A549 (cell line): ENCODE measurements at regions not wholly inside any gene's neighbourhood (a gene's known extent, or its start where the extent isn't known, plus 50 kb on each side); places are given as distances from the start of the nearest gene placed in this dataset.

ENCODE experiments used
- ATAC-seq, 2 experiments: fragments of 200-7000 bp in 1 of 2; fragments of >200 bp in 1 of 2; cut with Nextera tagmentation in 1 of 2; cut with Tn5 transposase in 1 of 2; 3 replicates each; pipeline versions ENCODE4 v1.8.0 to v1.9.1; 2018 to 2020; ENCODE audit warnings: mild to moderate bottlenecking in 1 of 2, moderate library complexity in 1 of 2
- CTCF ChIA-PET: fragments of 300-600 bp; sonication (Branson Sonifier 250); formaldehyde crosslinking; extraction: SDS; loops from one replicate; lab custom pipeline; 2021; ENCODE audit warnings: antibody characterized with exemption, inconsistent platforms; lab: Yijun Ruan, JAX
- POLR2A ChIA-PET: fragments of 350-600 bp; formaldehyde crosslinking; extraction: SDS; loops from one replicate; lab custom pipeline; 2021; ENCODE audit warnings: antibody characterized with exemption, inconsistent platforms; lab: Yijun Ruan, JAX
- DNase-seq, 2 experiments: peaks; one replicate each; pipeline versions ENCODE4 v3.0.0 to v3.0.0-alpha.2; 2011 to 2016; ENCODE audit warnings: low read depth in 1 of 2, low spot score in 1 of 2
- FAIRE-seq: peaks from 2 replicates; lab custom pipeline; 2011; peaks lifted over from hg19 to GRCh38; lab: Jason Lieb, UNC
- H3K27ac ChIP-seq, 2 experiments: fragments of >200 bp; sonication (Bioruptor Twin); formaldehyde crosslinking; 3 replicates each; pipeline ENCODE4 v1.5.1; 2016 to 2017
- H3K4me1 ChIP-seq: fragments of >200 bp; sonication (Bioruptor Twin); formaldehyde crosslinking; 3 replicates; pipeline ENCODE4 v1.6.1; 2016
- H3K4me2 ChIP-seq: fragments of >200 bp; sonication (Bioruptor Twin); formaldehyde crosslinking; 3 replicates; pipeline ENCODE4 v1.6.1; 2016
- H3K4me3 ChIP-seq: fragments of >200 bp; sonication (Bioruptor Twin); formaldehyde crosslinking; 3 replicates; pipeline ENCODE4 v1.5.1; 2016
- H3K9me3 ChIP-seq: fragments of >200 bp; sonication (Bioruptor Twin); formaldehyde crosslinking; 3 replicates; pipeline ENCODE4 v1.6.1; 2016
- BCL3 ChIP-seq: fragments of >200 bp; sonication (Bioruptor Twin); formaldehyde crosslinking; IDR thresholded peaks from 3 replicates; pipeline ENCODE4 v1.6.1; 2016
- BHLHE40 ChIP-seq: IDR thresholded peaks from 2 replicates; pipeline ENCODE4 v1.6.1; 2012; ENCODE audit warnings: low read depth, low read length, inconsistent platforms
- CBX8 ChIP-seq: fragments of 200-600 bp; sonication (generic); IDR thresholded peaks from 2 replicates; pipeline ENCODE4 v1.6.1; 2016
- CHD4 ChIP-seq: fragments of 200-600 bp; sonication (generic); IDR thresholded peaks from 2 replicates; pipeline ENCODE4 v1.6.1; 2016; ENCODE audit warnings: antibody characterized with exemption, mild to moderate bottlenecking, borderline replicate concordance
- CTCF ChIP-seq: fragments of >200 bp; sonication (Bioruptor Twin); formaldehyde crosslinking; IDR thresholded peaks from 3 replicates; pipeline ENCODE4 v1.5.1; 2016
- FOSB ChIP-seq: fragments of 250-450 bp; sonication (Bioruptor Pico); IDR thresholded peaks from 2 replicates; pipeline ENCODE4 v1.5.0; 2020; ENCODE audit warnings: mild to moderate bottlenecking, moderate library complexity
- HDAC2 ChIP-seq: fragments of 200-600 bp; sonication (generic); IDR thresholded peaks from 2 replicates; pipeline ENCODE4 v1.6.1; 2016
- HOXA7 ChIP-seq: fragments of 250-450 bp; sonication (Bioruptor Pico); IDR thresholded peaks from 2 replicates; pipeline ENCODE4 v1.5.0; 2020; ENCODE audit warnings: mild to moderate bottlenecking, moderate library complexity
- JUNB ChIP-seq: fragments of >200 bp; sonication (Bioruptor Twin); formaldehyde crosslinking; IDR thresholded peaks from 2 replicates; pipeline ENCODE4 v1.6.1; 2016
- KDM1A ChIP-seq: fragments of 200-600 bp; sonication (generic); IDR thresholded peaks from 2 replicates; pipeline ENCODE4 v1.6.1; 2016; ENCODE audit warnings: low read depth, mild to moderate bottlenecking
- KDM5A ChIP-seq: fragments of 200-600 bp; sonication (generic); IDR thresholded peaks from 2 replicates; pipeline ENCODE4 v1.6.1; 2016; ENCODE audit warnings: antibody characterized with exemption, mild to moderate bottlenecking
- MAZ ChIP-seq: fragments of 150-350 bp; IDR thresholded peaks from 2 replicates; pipeline ENCODE4 v1.6.1; 2014; ENCODE audit warnings: antibody characterized with exemption, low read depth, low read length, borderline replicate concordance
- RCOR1 ChIP-seq: fragments of 150-350 bp; IDR thresholded peaks from 2 replicates; pipeline ENCODE4 v1.6.1; 2014; ENCODE audit warnings: antibody characterized with exemption, low read length, low read depth
- REST ChIP-seq: fragments of 200-600 bp; sonication (generic); IDR thresholded peaks from 2 replicates; pipeline ENCODE4 v1.6.1; 2016; ENCODE audit warnings: antibody characterized with exemption, mild to moderate bottlenecking, moderate library complexity
- RNF2 ChIP-seq: fragments of 200-600 bp; sonication (generic); IDR thresholded peaks from 2 replicates; pipeline ENCODE4 v1.6.1; 2016; ENCODE audit warnings: low read depth, mild to moderate bottlenecking, antibody characterized with exemption, moderate library complexity, borderline replicate concordance
- TFCP2L1 ChIP-seq: fragments of 250-450 bp; sonication (Bioruptor Pico); IDR thresholded peaks from 2 replicates; pipeline ENCODE4 v1.5.0; 2021; ENCODE audit warnings: mild to moderate bottlenecking
- USF2 ChIP-seq: fragments of 450-650 bp; IDR thresholded peaks from 2 replicates; pipeline ENCODE4 v1.6.1; 2014; ENCODE audit warnings: antibody characterized with exemption
- ZNF302 ChIP-seq: fragments of 250-450 bp; sonication (Bioruptor Pico); IDR thresholded peaks from 2 replicates; pipeline ENCODE4 v1.9.0; 2021; ENCODE audit warnings: inconsistent platforms, mild to moderate bottlenecking, moderate library complexity
- WGBS: methylation state at CpG from one replicate; pipeline ENCODE4 v1.1.6; 2017; ENCODE audit errors: missing lambda C conversion rate; 5-methylcytosine and 5-hydroxymethylcytosine counted together

- no peaks in the 10 kb centered on the region for H3K4me1 ChIP-seq
- ChIA-PET POLR2A (no interaction called here), CTCF (no interaction called here)
- H3K4me2 ChIP-seq, result no peak overlapping the region
- ATAC-seq (no peak), FAIRE-seq (no peak), DNase-seq (no peak)
- 7% methylated on average over 2 of the region's 2 CpGs for WGBS
- no peak for TF ChIP-seq FOSB (CRISPR knock-in tag)
- TF ChIP-seq ZNF302 (CRISPR knock-in tag), result no peak
- TF ChIP-seq CHD4, result no peak
- no peak for TF ChIP-seq MAZ
- TF ChIP-seq REST, result no peak
- no peak for TF ChIP-seq RCOR1
- TF ChIP-seq RNF2, result no peak
- TF ChIP-seq HOXA7 (CRISPR knock-in tag), result no peak
- no peak for TF ChIP-seq KDM1A
- no peak for TF ChIP-seq TFCP2L1
- no peak for TF ChIP-seq BCL3
- TF ChIP-seq HDAC2, result no peak
- TF ChIP-seq BHLHE40, result no peak
- TF ChIP-seq JUNB, result no peak
- no peak for TF ChIP-seq KDM5A
- TF ChIP-seq USF2, result no peak
- no peak for TF ChIP-seq CTCF
- TF ChIP-seq CBX8, result no peak
- no peak overlapping the region for H3K27ac ChIP-seq
- no peak overlapping the region for H3K4me3 ChIP-seq
- no peaks in the 10 kb centered on the region for H3K9me3 ChIP-seq
These were observed 289.9 kb upstream of the ATP11B start for GRCh38 chr3:182503401-182503800.

GRCh38 chr3:182508919-182509711 is 284.2 kb upstream of the ATP11B start:
- Histone ChIP-seq H3K4me3 (no peak overlapping the region), H3K4me1 (no peaks in the 10 kb centered on the region), H3K27ac (no peak overlapping the region), H3K4me2 (no peak overlapping the region)
- 55% methylated on average over 13 of the region's 13 CpGs for WGBS
- CTCF ChIA-PET, result no interaction called here
- DNase-seq, result no peak
- TF ChIP-seq HOXA7 (CRISPR knock-in tag) (no peak), FOSB (CRISPR knock-in tag) (no peak)
- TF ChIP-seq, all 56 proteins: peak for 0
- FAIRE-seq, result no peak
- POLR2A ChIA-PET, result no interaction called here
- H3K9me3 ChIP-seq, result no peaks in the 10 kb centered on the region
- ATAC-seq, result no peak
